ENCODE measurements at regions not wholly inside any gene's neighbourhood (a gene's known extent, or its start where the extent isn't known, plus 50 kb on each side); places are given as distances from the start of the nearest gene placed in this dataset.

GRCh38 chr11:104830508-104830907 is 67.8 kb downstream of the CASP12 start:
- no peak for DNase-seq

- no peak for DNase-seq
Measured at GRCh38 chr11:104830080-104830479, 68.2 kb downstream of the CASP12 start.

- no peak for DNase-seq
Measured at GRCh38 chr11:104826772-104827171, 71.5 kb downstream of the CASP12 start.

GRCh38 chr11:104823657-104824056 is 74.6 kb downstream of the CASP12 start:
- DNase-seq: no peak

GRCh38 chr11:104820431-104820830 is 77.8 kb downstream of the CASP12 start:
- DNase-seq: no peak

- DNase-seq: no peak
Measured at GRCh38 chr11:104819603-104820002, 78.7 kb downstream of the CASP12 start.

GRCh38 chr11:104819107-104819506 is 79.2 kb downstream of the CASP12 start:
- DNase-seq: no peak

- DNase-seq: no peak
Measured at GRCh38 chr11:104817973-104818372, 80.3 kb downstream of the CASP12 start.

- DNase-seq: no peak
Measured at GRCh38 chr11:104813532-104813931, 84.7 kb downstream of the CASP12 start.

- DNase-seq: no peak
Measured at GRCh38 chr11:104812103-104812788, 86.0 kb downstream of the CASP12 start.

GRCh38 chr11:104803776-104804175 is 94.5 kb downstream of the CASP12 start:
- DNase-seq: no peak

- DNase-seq: no peak
Measured at GRCh38 chr11:104799251-104799650, 99.0 kb downstream of the CASP12 start.

- no peak for DNase-seq
Measured at GRCh38 chr11:104798789-104799188, 99.5 kb downstream of the CASP12 start.

GRCh38 chr11:104796301-104796700 is 102.0 kb downstream of the CASP12 start:
- no peak for DNase-seq

GRCh38 chr11:104795501-104796213 is 102.6 kb downstream of the CASP12 start:
- no peak for DNase-seq

GRCh38 chr11:104792861-104793260 is 105.4 kb downstream of the CASP12 start:
- no peak for DNase-seq

GRCh38 chr11:104791896-104792295 is 106.4 kb downstream of the CASP12 start:
- no peak for DNase-seq

GRCh38 chr11:104784684-104785460 is 113.4 kb downstream of the CASP12 start:
- DNase-seq: no peak

- no peak for DNase-seq
Measured at GRCh38 chr11:104783241-104783640, 115.0 kb downstream of the CASP12 start.

- DNase-seq: no peak
Measured at GRCh38 chr11:104782377-104782754, 115.9 kb downstream of the CASP12 start.

GRCh38 chr11:104781719-104782376 is 116.4 kb downstream of the CASP12 start:
- no peak for DNase-seq

- no peak for DNase-seq
Measured at GRCh38 chr11:104781037-104781436, 117.2 kb downstream of the CASP12 start.

GRCh38 chr11:104776501-104777170 is 121.6 kb downstream of the CASP12 start:
- DNase-seq: no peak

All from DMS153 (cell line).